ENCODE measurements at regions not wholly inside any gene's neighbourhood (a gene's known extent, or its start where the extent isn't known, plus 50 kb on each side); places are given as distances from the start of the nearest gene placed in this dataset.

DNA sequence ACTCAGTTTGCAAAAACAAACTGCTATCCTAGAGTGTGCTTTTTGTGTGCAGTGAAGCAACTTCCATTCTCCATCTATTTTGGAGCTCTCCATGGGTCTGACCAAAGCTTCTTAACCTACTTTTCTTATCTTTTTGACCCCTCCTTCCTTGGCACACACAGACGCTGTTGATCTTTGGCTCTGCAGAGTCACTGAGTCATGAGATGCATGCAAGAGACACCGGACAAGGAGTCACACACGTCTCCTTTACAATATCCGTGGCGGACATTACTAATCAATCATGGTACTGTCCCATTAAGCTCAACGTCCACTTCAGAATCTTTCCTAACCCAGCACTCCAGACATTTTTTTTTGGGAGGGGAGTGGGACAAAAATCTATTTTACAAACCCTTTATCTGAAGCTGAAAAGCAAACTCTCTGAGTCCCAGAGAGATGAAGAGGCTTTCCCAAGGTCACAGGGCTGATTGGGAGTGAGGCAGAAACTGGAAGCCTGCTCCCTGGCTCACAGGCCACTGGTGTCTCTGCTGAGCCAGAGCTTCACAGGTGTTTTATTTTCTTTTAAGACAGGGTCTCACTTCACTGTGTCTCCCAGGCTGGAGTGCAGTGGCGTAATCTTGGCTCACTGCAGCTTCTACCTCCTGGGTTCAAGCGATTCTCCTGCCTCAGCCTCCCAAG lies 165.8 kb upstream of the SYT13 start:
- TF ChIP-seq, protein P1, sequence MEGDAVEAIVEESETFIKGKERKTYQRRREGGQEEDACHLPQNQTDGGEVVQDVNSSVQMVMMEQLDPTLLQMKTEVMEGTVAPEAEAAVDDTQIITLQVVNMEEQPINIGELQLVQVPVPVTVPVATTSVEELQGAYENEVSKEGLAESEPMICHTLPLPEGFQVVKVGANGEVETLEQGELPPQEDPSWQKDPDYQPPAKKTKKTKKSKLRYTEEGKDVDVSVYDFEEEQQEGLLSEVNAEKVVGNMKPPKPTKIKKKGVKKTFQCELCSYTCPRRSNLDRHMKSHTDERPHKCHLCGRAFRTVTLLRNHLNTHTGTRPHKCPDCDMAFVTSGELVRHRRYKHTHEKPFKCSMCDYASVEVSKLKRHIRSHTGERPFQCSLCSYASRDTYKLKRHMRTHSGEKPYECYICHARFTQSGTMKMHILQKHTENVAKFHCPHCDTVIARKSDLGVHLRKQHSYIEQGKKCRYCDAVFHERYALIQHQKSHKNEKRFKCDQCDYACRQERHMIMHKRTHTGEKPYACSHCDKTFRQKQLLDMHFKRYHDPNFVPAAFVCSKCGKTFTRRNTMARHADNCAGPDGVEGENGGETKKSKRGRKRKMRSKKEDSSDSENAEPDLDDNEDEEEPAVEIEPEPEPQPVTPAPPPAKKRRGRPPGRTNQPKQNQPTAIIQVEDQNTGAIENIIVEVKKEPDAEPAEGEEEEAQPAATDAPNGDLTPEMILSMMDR (IDR thresholded peaks at IDR 0.05): no peak
- TF ChIP-seq TCF7L2 (IDR thresholded peaks at IDR 0.05; ENCODE audit: low read depth, low read length) (no peak), POLR2AphosphoS5 (IDR thresholded peaks at IDR 0.05; ENCODE audit: low read depth, low read length) (no peak), SIN3A (IDR thresholded peaks at IDR 0.05; ENCODE audit: borderline replicate concordance, insufficient read depth, low read depth, low read length) (no peak)

Data from Panc1 (cell line).